Renal pelvis (tissue), 1 donor: ENCODE measurements at regions not wholly inside any gene's neighbourhood (a gene's known extent, or its start where the extent isn't known, plus 50 kb on each side); places are given as distances from the start of the nearest gene placed in this dataset.

Source experiments
- DNase-seq: peaks from one replicate; pipeline ENCODE4 v3.0.0-alpha.2; 2013

DNA sequence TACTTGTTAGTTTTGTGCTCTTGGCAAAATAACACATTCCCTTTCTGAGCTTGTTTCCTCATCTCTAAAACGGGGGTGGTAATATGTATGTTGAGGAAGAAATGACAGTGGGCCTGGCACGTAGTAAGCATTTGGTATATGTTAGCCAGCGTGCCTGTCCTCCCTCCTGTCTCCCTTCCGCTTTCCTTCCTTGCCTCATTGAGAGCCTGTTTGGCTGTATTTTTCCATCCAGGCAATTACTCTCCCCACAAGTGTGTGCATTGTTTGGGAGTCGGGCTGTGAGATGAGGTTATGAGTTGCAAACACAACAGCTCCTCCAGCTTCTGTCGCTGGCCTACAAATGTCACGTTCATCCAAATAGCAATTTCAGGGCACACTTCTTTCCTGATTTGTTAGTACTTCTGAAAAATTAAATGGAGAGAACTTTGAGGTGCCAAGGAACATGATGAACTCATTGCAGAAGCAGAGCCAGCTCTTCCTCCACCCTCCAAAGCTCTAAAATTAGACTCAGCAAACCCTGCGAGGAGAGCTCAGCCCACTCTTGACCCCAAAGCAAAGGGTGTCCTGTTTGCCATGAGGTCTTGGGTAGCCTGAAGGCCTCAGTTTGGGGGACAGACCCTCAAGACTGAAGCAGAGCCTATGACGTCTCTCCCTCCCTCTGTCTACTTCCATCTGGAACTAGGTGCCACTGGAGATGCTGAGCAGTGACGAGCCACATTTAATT is 50.7 kb upstream of the TOX2 start:
- no peak for DNase-seq

- no peak for DNase-seq
These were observed 51.3 kb upstream of the TOX2 start for GRCh38 chr20:43863330-43863729.

GRCh38 chr20:43862438-43862837 is 52.2 kb upstream of the TOX2 start:
- no peak for DNase-seq

DNA sequence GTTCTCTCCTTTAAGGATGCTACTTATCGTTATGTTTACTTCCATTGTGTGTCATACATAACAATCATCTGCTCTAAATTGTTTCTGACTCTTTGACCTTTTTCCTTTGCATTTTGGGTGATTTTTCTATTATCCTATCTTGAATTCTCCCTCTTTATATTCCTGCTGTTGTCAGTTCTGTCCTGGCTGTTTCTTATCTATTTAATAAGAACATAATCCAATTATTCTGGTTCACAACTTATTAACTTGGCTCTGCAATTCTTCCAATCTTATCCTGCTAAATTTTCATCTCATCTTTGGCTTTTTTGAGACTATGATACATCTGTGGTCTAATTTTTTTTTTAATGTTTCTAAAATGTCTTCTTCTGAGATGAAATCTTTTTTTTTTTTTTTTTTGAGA is 54.7 kb upstream of the TOX2 start:
- no peak for DNase-seq

DNA sequence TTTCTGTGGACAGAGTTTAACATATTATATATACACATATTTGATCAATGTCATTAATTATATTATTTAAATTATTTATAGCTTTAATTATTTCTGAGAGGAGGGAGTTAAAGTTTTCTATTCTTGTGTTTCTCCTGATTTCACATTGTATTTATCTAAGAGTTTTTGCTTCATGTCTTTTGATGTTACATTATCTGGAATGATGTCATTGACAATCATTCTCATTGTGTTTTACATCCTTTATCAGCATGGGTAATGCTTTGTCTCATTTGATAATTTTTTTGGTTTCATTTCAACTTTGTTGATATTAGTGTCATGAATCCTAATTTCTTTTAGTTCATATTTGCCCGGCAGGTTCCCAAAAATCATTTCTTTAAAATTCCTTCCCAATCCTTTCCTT is 56.7 kb upstream of the TOX2 start:
- DNase-seq = no peak

- no peak for DNase-seq
These were observed 57.5 kb upstream of the TOX2 start for GRCh38 chr20:43857127-43857526.

DNA sequence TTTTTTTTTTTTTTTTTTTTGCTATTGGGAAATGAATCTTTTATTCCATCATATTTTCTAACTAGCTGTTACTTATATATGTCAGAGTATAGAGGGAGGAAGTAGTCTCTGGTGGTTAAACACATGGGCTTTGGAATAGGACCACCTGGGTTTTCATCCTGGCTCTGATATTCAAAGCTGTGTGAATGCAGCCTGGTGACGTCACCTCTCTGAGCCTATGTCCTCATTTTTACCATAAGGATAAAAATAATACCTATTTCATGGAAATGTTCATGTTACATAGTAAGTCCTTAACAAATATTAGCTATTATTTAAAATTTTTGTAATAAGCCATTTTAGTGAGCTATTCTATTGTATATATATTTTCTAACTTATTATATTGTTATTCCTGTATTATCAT is 58.8 kb upstream of the TOX2 start:
- DNase-seq = no peak

GRCh38 chr20:43853918-43854317 is 60.7 kb upstream of the TOX2 start:
- no peak for DNase-seq

GRCh38 chr20:43853174-43853803 is 61.4 kb upstream of the TOX2 start:
- DNase-seq = no peak

- no peak for DNase-seq
These were observed 65.0 kb upstream of the TOX2 start for GRCh38 chr20:43849496-43850186.

DNA sequence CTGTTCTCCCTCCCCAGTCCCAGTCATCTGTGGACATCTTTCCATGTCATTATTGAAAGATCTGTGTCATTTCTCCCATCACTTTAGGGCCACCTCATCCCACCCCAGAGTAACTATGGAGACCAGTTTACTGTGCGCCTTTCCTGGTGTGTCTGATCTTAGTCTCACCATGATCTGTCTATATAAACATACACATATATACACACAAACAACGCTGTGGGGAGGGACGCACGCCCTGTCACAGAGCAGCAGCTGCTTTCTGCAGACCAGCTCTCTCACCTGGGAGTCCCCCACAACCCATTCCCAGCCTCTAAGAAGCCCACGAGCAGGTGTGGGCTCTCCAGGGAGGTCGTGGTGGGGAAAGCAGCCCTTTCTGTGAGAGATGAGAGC is 68.1 kb upstream of the TOX2 start:
- DNase-seq = no peak

DNA sequence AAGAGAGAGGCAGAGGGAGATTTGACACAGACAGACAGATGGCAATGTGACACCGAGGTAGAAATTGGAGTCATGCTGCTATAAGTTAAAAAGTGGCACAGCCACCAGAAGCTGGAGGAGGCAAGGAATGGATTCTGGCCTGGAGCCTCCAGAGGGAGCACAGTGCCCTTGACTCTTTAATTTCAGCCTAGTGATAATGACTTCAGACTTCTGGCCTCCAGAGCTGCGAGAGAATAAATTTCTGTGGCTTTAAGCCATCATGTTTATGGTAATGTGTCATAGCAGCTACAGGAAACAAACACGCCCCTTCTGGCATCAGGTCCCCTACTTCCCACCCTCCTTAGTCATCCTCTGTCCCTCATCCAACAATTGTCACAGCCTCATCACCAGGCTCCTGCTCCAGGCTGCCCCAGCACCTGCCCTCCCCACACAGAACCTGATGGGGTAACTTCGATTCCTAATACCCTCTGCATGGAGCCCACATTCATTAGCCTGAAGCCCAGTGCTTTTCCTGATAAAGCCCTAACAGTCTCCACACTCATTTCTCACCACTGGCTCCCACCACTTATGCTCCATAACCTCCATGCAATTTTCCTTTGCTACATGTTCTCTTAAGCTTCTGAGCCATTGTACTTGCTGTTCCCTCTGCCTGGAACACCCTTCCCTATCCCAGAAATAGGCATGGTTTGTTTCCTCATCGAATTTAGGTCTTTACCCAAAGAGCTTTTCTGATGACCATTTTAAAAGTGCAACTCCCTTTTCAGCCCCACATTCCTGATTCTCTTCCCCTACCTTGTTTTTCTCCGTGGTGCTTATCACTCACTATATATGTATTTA is 69.7 kb upstream of the TOX2 start:
- no peak for DNase-seq

GRCh38 chr20:43843965-43844660 is 70.5 kb upstream of the TOX2 start:
- no peak for DNase-seq

DNA sequence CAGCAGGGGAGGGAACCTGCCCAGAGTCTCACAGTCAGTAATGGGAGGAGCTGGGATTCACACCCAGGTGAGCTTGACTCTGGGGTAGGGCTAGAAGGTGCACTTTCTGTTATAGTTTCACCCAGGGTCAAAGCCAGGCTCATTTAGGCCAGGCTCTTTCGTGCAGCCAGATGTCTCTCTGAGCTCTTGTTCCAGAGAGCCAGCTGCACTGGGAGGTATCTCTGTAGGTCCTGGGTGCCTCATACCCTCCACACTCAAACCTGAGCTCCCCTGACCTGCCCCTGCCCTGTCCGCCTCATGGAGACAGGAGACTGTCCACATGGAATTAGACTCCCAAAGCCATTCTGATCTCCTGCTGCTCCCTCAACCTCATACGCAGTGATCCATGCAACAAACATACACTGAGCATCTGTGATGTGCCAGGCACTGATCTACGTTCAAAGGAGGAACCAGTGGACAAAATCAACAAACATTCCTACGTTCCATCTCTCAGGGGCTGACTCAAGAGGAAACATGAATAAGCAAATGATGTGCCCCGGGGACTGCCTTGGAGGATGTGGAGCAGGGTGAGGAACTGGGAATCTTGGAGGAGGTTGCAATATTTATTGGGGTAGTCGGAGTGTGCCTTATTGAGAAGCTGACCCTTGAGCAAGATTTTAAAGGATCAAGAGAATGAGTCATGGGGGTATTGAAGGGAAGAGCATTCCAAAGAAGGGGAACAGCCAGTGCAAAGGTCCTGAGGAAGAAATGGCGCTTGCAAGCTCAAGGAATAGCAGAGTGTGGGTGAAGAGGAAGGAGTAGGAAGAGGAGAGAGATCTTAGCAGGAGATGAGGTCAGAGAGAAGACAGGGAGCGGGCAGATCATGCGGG is 71.3 kb upstream of the TOX2 start:
- DNase-seq = no peak

- DNase-seq = no peak
These were observed 72.3 kb upstream of the TOX2 start for GRCh38 chr20:43842126-43843020.

GRCh38 chr20:43840382-43841070 is 74.1 kb upstream of the TOX2 start:
- DNase-seq = no peak

GRCh38 chr20:43839793-43840199 is 74.9 kb upstream of the TOX2 start:
- DNase-seq = no peak

DNA sequence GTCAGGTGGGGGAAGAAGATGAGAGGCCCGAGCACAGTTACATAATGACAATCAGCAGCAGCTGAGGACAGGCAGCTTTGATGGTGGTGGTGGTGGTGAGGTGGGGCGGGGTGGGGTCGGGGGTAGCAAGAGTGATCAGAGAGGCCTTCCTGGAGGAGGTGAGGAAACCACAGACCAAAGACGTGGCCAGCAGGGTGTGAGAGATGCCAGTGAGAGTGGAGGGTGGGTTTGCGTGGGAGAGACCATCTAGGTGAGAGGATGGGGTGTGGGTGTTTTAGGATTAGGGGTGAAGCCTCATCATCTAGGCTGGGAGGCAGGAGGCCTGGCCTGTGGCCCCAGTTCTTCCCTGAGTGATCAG is 76.0 kb upstream of the TOX2 start:
- DNase-seq = no peak
